Coronary artery (tissue), 2 donors: ENCODE measurements at regions not wholly inside any gene's neighbourhood (a gene's known extent, or its start where the extent isn't known, plus 50 kb on each side); places are given as distances from the start of the nearest gene placed in this dataset.

ENCODE experiments used
- DNase-seq: peaks from one replicate; pipeline ENCODE4 v3.0.0-alpha.2; 2017; ENCODE audit warnings: low spot score
- H3K27ac ChIP-seq, 2 donors: fragments of 200-600 bp; sonication (generic); one replicate each; pipeline ENCODE4 v1.5.1; 2016 to 2019
- H3K4me3 ChIP-seq: fragments of 200-600 bp; sonication (generic); 2 replicates; pipeline ENCODE4 v1.5.1; 2016; ENCODE audit warnings: mild to moderate bottlenecking, moderate library complexity
- TF ChIP-seq, protein P1 (sequence below): fragments of 200-600 bp; sonication (generic); IDR thresholded peaks from one replicate; pipeline ENCODE4 v1.5.1; 2019; ENCODE audit warnings: antibody characterized with exemption

DNA sequence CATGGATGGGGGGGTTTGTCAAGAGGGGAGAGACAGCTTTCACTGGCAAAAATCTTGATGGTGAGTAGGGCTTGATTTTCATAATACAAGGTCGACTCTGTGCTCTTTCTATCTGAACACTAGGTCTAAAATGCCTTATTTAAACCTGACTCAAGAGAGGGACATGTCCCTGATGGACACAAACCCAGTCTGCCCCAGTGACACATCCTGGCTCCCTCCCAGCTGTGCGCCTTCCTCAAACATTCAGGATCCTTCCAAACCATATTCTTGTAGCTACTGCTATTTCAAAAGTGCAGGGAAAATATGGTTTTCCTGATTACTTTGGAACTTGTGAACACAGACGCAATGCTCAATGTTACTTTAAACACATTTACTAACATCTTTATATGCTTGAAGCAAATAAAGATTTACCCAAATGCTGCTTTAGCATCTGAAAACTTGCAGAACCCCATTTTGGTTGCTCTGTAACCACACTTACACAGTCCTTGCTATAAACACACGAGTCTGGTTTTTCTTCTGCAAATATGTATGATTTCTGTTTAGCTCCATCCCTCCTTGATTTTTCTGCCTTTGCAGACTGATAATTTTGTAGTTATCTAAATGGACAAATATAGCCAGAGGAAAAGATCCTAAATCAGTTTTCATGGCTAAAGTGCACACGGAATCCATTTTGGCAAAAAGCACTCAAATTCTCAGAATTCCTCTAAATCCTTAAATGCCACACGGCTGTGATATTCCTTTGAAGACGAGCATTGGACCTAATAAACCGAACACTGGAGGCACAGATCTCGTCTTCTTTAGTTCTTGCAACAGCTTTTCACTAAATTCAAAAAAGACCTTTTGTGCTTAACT, 499.9 kb upstream of the ZFHX3 start:
- TF ChIP-seq, protein P1, sequence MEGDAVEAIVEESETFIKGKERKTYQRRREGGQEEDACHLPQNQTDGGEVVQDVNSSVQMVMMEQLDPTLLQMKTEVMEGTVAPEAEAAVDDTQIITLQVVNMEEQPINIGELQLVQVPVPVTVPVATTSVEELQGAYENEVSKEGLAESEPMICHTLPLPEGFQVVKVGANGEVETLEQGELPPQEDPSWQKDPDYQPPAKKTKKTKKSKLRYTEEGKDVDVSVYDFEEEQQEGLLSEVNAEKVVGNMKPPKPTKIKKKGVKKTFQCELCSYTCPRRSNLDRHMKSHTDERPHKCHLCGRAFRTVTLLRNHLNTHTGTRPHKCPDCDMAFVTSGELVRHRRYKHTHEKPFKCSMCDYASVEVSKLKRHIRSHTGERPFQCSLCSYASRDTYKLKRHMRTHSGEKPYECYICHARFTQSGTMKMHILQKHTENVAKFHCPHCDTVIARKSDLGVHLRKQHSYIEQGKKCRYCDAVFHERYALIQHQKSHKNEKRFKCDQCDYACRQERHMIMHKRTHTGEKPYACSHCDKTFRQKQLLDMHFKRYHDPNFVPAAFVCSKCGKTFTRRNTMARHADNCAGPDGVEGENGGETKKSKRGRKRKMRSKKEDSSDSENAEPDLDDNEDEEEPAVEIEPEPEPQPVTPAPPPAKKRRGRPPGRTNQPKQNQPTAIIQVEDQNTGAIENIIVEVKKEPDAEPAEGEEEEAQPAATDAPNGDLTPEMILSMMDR: no peak
- Histone ChIP-seq H3K27ac (no peak overlapping the region), H3K4me3 (no peak overlapping the region)
- DNase-seq: no peak

DNA sequence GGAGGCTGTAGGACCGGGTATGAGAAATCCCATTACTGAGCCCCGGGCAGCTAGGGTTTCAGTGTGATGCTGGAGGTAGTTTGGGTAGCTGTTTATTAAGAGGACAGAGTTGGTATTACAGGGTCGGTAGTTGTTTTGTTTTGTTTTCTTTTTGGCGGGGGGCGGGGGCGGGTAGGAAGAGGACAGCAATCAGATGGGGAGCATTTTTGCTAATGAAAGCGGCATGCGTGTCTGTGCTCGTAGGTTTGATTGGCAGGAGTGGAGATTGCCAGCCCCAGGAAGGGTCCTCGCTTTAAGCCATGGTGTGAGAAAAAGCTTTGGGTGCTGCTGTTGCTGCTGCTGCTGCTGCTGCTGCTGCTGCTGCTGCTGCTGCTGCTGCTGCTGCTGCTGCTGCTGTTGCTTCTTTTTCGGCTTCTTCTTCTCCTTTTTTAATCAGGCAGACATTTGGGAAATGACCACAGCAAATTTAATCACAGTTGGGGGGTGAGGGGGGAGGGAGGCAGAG, 498.5 kb upstream of the ZFHX3 start:
- H3K27ac ChIP-seq: no peak overlapping the region
- H3K4me3 ChIP-seq: peak overlapping the region; percentile 33
- DNase-seq: no peak
- TF ChIP-seq, protein P1: no peak

DNA sequence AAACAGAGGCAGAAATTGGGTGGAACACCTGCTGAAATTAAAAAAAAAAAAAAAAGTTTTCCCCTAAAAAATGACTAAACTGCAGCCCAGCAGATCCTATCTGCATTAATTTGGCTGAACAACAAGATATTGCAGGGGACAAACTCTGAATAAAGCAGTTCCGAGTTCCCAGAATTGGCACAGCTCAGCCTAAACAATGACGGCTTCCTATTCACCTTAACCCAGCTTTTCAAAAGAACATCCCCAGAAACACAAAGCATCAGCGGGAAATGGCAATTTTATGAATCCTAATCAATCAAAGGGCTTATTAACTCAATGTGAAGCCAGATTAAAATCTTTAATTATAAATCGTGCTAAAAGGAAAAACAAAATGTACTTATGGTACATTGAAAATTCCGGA, 497.8 kb upstream of the ZFHX3 start:
- TF ChIP-seq, protein P1: no peak
- Histone ChIP-seq H3K27ac (no peak overlapping the region), H3K4me3 (no peak overlapping the region)
- no peak for DNase-seq

DNA sequence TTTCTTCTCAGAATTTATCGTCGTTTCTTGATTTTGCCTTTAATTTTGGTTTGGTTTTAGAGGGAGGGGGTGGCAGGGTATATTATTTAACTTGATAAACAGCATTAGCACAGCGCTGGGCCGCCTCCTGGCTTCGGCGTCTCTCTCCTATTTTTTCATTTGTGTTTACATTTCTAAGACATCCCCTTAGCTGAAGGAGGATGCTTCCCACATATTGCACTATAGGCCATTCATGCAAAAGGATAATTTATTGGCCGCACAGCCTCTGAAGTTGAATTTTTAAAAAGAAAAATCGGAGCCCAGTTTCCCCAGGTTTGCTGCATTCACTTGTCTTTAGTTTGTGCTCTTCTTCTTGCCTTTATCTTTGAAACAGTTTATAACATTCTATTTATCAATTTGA, 497.4 kb upstream of the ZFHX3 start:
- Histone ChIP-seq H3K4me3 (no peak overlapping the region), H3K27ac (no peak overlapping the region)
- TF ChIP-seq, protein P1: no peak
- DNase-seq: no peak

DNA sequence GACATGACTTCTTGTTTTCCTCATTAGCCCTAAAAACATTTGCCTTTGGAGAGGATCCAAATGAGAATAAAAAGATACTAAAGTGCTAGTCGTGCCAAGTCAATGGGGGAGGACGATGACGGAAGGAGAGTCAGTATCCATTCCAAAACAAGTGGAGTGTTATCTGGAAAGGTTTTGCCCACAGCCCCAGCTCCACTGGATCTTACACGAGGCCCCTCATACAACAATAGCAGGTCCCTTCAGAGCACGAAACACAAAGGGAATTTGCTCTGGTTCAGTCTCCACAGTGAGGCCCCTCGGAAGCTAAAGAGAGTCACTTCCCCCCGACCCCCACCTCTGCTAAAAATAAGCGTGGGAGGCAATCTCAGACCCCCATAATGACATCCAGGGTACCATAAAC, 496.9 kb upstream of the ZFHX3 start:
- TF ChIP-seq, protein P1: no peak
- DNase-seq: no peak
- Histone ChIP-seq H3K27ac (no peak overlapping the region), H3K4me3 (no peak overlapping the region)

DNA sequence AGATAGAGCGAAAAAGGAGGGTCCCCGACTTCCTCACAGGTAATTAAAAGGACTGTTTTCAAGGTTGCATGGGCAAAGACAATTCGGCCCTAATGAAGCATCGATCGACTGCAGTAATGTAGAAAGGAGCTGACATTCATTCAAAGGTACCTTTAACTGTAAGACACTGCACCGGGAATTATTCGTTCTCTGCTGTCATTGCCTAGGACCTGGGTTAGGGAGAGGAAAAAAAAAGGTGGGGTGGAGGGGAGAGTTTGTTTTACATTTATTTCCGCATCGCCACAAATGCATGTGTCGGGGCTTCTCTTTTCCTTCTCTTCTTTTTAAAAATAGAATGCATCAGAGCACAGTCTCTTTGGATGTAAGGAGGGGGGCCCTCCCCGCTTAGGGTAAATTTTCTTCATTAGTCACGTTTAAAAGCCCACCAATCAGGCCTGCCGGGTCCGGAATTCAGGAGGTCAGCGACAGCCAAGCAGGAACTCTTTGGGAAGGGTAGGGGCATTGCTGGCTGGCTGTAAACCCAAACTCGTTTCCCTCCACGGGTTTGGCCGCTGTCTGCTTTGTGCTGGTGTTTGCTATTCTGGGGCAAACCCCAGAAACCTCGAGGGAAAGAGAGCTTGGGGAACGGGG, 496.2 kb upstream of the ZFHX3 start:
- Histone ChIP-seq H3K27ac (no peak overlapping the region), H3K4me3 (no peak overlapping the region)
- TF ChIP-seq, protein P1: no peak
- DNase-seq: no peak
